BE2C (cell line): ENCODE measurements at regions not wholly inside any gene's neighbourhood (a gene's known extent, or its start where the extent isn't known, plus 50 kb on each side); places are given as distances from the start of the nearest gene placed in this dataset.
A peak's percentile ranks its signal among the peaks of the same experiment; 100 is the strongest.

Experiments used
- DNase-seq: peaks from one replicate; pipeline ENCODE4 v3.0.0-alpha.2; 2020
- H3K27me3 ChIP-seq: fragments of 250-450 bp; sonication (Bioruptor Pico); 2 replicates; pipeline ENCODE4 v1.5.1; 2020; ENCODE audit warnings: mild to moderate bottlenecking
- H3K36me3 ChIP-seq: fragments of 250-450 bp; sonication (Bioruptor Pico); 2 replicates; pipeline ENCODE4 v1.5.1; 2020; ENCODE audit warnings: mild to moderate bottlenecking
- H3K4me1 ChIP-seq: fragments of 250-450 bp; sonication (Bioruptor Pico); 2 replicates; pipeline ENCODE4 v1.5.1; 2020
- H3K4me3 ChIP-seq: 2 replicates; pipeline ENCODE4 v1.5.1; 2011; ENCODE audit warnings: low read depth, low read length
- H3K9me3 ChIP-seq: fragments of 250-450 bp; sonication (Bioruptor Pico); 2 replicates; pipeline ENCODE4 v1.5.1; 2020
- TF ChIP-seq, protein P1 (sequence below): IDR thresholded peaks from 2 replicates; pipeline ENCODE4 v1.5.1; 2012; ENCODE audit warnings: mild to moderate bottlenecking, low read depth, low read length

DNA sequence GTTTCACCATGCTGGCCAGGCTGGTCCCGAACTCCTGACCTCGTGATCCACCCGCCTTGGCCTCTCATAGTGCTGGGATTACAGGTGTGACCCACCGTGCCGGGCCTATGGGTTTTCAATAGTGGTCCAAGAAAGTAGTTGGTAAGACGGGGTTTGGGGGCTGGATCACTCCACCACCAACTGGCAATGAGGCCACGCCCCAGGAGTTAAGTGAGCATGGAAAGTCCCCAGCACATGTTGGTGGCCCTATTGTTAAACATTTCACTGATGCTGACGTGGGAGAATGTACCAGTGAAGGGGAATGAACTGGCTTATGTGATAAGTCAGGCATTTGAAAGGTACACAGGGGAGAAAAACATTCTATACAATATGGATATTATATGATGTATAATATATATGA lies 80.4 kb downstream of the CHRD start:
- H3K36me3 ChIP-seq = no peaks in the 10 kb centered on the region
- no peak overlapping the region for H3K4me3 ChIP-seq
- H3K4me1 ChIP-seq = no peaks in the 10 kb centered on the region
- TF ChIP-seq, protein P1, sequence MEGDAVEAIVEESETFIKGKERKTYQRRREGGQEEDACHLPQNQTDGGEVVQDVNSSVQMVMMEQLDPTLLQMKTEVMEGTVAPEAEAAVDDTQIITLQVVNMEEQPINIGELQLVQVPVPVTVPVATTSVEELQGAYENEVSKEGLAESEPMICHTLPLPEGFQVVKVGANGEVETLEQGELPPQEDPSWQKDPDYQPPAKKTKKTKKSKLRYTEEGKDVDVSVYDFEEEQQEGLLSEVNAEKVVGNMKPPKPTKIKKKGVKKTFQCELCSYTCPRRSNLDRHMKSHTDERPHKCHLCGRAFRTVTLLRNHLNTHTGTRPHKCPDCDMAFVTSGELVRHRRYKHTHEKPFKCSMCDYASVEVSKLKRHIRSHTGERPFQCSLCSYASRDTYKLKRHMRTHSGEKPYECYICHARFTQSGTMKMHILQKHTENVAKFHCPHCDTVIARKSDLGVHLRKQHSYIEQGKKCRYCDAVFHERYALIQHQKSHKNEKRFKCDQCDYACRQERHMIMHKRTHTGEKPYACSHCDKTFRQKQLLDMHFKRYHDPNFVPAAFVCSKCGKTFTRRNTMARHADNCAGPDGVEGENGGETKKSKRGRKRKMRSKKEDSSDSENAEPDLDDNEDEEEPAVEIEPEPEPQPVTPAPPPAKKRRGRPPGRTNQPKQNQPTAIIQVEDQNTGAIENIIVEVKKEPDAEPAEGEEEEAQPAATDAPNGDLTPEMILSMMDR = no peak
- no peaks in the 10 kb centered on the region for H3K27me3 ChIP-seq
- no peak for DNase-seq
- no peaks in the 10 kb centered on the region for H3K9me3 ChIP-seq

DNA sequence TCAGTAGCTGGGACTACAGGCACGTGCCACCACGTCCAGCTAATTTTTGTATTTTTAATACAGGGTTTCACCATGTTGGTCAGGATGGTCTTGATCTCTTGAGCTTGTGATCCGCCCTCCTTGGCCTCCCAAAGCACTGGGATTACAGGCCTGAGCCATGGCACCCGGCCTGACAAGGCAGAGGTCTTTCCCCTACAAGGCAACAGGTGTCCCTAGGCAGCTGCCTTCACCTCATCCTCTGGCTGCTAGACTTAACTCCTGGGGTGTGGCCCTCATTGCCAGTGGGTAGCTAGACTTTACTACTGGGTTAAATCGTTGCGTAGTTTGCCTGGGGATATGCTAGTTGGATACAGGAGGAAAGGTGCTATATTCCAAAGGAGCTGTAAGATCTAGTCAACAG lies 81.4 kb downstream of the CHRD start:
- no peaks in the 10 kb centered on the region for H3K27me3 ChIP-seq
- no peak for DNase-seq
- no peak overlapping the region for H3K4me3 ChIP-seq
- no peaks in the 10 kb centered on the region for H3K36me3 ChIP-seq
- no peaks in the 10 kb centered on the region for H3K9me3 ChIP-seq
- TF ChIP-seq, protein P1 = no peak
- H3K4me1 ChIP-seq = no peaks in the 10 kb centered on the region

DNA sequence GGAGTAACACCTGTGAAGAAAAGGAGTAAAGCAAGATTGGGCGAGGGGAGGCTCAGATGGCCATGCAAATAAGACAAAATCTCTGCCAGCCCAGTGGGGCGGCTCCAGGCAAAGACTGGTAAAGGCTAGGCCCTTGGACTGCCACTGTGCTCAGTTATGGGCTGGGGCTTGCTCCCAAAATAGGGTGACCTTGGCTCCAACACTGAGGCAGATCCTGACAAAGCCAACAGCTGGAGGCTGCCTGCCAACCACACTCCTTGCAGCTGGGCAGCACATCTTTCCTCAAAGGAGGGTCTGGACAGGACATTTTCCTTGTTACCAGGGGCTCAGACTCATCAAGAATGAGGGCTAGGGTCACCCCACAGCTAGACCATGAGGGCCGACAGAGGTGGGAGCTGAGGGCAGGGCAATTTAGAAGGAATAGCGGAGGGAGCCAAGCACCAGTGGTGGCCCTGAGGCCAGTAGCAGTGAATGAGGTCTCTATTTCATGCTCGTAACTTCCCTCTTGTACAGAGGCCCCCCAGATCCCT lies 86.1 kb downstream of the CHRD start:
- DNase-seq = no peak
- Histone ChIP-seq H3K27me3 (peaks cover 5% of the 10 kb centered on the region), H3K4me1 (no peaks in the 10 kb centered on the region), H3K9me3 (no peaks in the 10 kb centered on the region), H3K36me3 (no peaks in the 10 kb centered on the region), H3K4me3 (no peak overlapping the region)
- TF ChIP-seq, protein P1 = no peak

DNA sequence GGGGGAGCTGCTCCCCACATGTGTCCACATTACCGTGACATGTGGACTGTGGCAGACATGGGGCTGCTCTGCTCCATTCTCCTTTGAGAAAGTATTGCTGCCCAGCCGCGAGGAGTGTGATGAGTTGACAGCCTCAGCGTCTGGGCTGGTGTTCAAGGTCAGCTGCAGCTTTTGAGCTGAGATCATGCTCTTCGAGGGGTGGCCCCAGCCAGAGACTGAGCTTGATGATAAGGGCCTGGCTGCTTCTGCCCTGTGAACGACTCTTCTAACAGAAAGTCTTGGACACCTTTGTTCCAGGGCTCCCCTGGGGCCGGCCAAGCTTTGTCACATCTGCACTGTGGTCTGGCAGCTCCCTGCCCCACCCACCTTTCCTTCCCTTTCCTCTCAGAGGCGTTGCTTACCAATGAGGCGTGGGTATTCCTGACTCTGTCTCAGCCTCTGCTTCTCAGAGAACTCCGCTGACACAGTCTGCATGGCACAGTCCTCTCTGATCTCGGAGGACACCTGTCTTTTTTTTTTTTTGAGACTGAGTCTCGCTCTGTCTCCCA lies 86.6 kb downstream of the CHRD start:
- H3K4me3 ChIP-seq = no peak overlapping the region
- TF ChIP-seq, protein P1 = no peak
- no peaks in the 10 kb centered on the region for H3K4me1 ChIP-seq
- peaks cover 10% of the 10 kb centered on the region for H3K27me3 ChIP-seq
- no peaks in the 10 kb centered on the region for H3K9me3 ChIP-seq
- DNase-seq = peak; percentile 28
- H3K36me3 ChIP-seq = no peaks in the 10 kb centered on the region

DNA sequence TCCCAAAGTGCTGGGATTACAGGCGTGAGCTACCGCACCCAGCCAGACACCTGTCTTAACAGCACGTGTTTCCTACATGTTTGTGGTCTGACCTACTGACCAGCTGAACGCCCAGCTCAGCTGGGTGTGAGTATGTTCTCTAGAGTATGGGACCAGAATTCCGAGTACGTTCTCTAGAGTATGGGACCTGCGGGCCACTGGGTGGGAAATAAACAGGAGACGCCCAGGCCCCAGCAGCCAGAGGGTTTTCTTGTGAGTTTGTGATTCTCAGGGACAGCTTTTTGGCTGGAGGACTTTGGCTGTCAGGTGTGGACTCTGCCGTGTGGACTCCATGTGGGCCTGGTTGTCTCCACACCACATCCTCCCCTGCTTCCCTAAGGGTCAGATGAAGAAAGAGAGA lies 87.3 kb downstream of the CHRD start:
- Histone ChIP-seq H3K36me3 (no peaks in the 10 kb centered on the region), H3K9me3 (no peaks in the 10 kb centered on the region), H3K4me1 (no peaks in the 10 kb centered on the region), H3K27me3 (peaks cover 17% of the 10 kb centered on the region), H3K4me3 (no peak overlapping the region)
- no peak for DNase-seq
- TF ChIP-seq, protein P1 = no peak

DNA sequence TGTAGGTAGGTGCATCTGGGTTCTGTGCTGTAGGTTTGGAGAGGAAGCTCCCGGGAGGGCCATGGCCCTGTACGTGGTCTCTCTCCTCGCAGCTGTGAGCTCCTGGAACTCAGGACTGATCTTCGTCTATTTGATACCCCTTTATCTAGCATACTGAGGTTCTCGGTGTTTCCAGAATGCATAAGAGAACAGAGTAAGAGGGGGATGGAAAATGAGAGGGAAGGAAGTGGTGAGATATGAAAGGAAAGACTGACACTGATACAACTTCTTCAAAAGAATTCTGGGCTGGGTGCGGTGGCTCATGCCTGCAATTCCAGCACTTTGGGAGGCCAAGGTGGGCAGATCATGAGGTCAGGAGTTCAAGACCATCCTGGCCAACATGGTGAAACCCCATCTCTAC lies 90.7 kb downstream of the CHRD start:
- DNase-seq = no peak
- no peaks in the 10 kb centered on the region for H3K4me1 ChIP-seq
- H3K36me3 ChIP-seq = no peaks in the 10 kb centered on the region
- H3K4me3 ChIP-seq = no peak overlapping the region
- H3K27me3 ChIP-seq = peaks cover 49% of the 10 kb centered on the region
- TF ChIP-seq, protein P1 = no peak
- no peaks in the 10 kb centered on the region for H3K9me3 ChIP-seq
